ENCODE measurements at regions not wholly inside any gene's neighbourhood (a gene's known extent, or its start where the extent isn't known, plus 50 kb on each side); places are given as distances from the start of the nearest gene placed in this dataset.

- TF ChIP-seq POLR2A (IDR thresholded peaks at IDR 0.05) (no peak), CTCF (IDR thresholded peaks at IDR 0.05) (no peak)
Observed at GRCh38 chr1:71190843-71191242, 110.0 kb upstream of the ZRANB2 start.
